ENCODE measurements at regions not wholly inside any gene's neighbourhood (a gene's known extent, or its start where the extent isn't known, plus 50 kb on each side); places are given as distances from the start of the nearest gene placed in this dataset.

GRCh38 chrX:39442332-39442731 is 641.1 kb downstream of the MID1IP1 start:
- TF ChIP-seq EZH2phosphoT487 (IDR thresholded peaks at IDR 0.05; ENCODE audit: insufficient read depth, low read depth): no peak
- no peak for TF ChIP-seq EZH2 (IDR thresholded peaks at IDR 0.05; ENCODE audit: insufficient read depth, poor library complexity, severe bottlenecking)
